HL-60 (cell line): ENCODE measurements at regions not wholly inside any gene's neighbourhood (a gene's known extent, or its start where the extent isn't known, plus 50 kb on each side); places are given as distances from the start of the nearest gene placed in this dataset.
"Not testable (repeated sequence)": the region's sequence is repeated elsewhere in the genome, so short reads cannot be mapped to it uniquely, and the experiment has no call there.

Source experiments
- DNase-seq, 2 experiments: peaks; one replicate each; pipeline ENCODE4 v3.0.0-alpha.2; 2010 to 2020; ENCODE audit warnings: low read depth in 1 of 2, low spot score in 1 of 2
- H3K27ac ChIP-seq: fragments of 250-450 bp; sonication (Bioruptor Pico); replicated peaks from 2 replicates; pipeline ENCODE4 v1.5.1; 2020; ENCODE audit warnings: mild to moderate bottlenecking, moderate library complexity
- H3K27me3 ChIP-seq: fragments of 250-450 bp; sonication (Bioruptor Pico); 2 replicates; pipeline ENCODE4 v1.5.1; 2021; ENCODE audit warnings: mild to moderate bottlenecking, moderate library complexity; ENCODE audit not compliant: insufficient read depth, poor library complexity, severe bottlenecking
- H3K4me3 ChIP-seq: replicated peaks from 2 replicates; pipeline ENCODE4 v1.5.1; 2011; ENCODE audit warnings: mild to moderate bottlenecking, control low read depth, low read length; ENCODE audit not compliant: insufficient read depth
- GABPA ChIP-seq: IDR thresholded peaks from 2 replicates; pipeline ENCODE4 v1.6.1; 2012; ENCODE audit warnings: low read depth
- POLR2AphosphoS5 ChIP-seq: IDR thresholded peaks from 2 replicates; pipeline ENCODE4 v1.6.1; 2012; ENCODE audit warnings: low read depth
- SPI1 ChIP-seq: IDR thresholded peaks from 2 replicates; pipeline ENCODE4 v1.6.1; 2012; ENCODE audit warnings: low read depth, mild to moderate bottlenecking, borderline replicate concordance
- TF ChIP-seq, protein P1 (sequence below): IDR thresholded peaks from one replicate; pipeline ENCODE4 v1.5.1; 2011; ENCODE audit warnings: low read length, control low read depth, inconsistent platforms; ENCODE audit not compliant: insufficient read depth
- TF ChIP-seq, protein P2 (sequence below): IDR thresholded peaks from 2 replicates; pipeline ENCODE4 v1.6.1; 2012; ENCODE audit warnings: low read depth; ENCODE audit not compliant: insufficient replicate concordance

DNA sequence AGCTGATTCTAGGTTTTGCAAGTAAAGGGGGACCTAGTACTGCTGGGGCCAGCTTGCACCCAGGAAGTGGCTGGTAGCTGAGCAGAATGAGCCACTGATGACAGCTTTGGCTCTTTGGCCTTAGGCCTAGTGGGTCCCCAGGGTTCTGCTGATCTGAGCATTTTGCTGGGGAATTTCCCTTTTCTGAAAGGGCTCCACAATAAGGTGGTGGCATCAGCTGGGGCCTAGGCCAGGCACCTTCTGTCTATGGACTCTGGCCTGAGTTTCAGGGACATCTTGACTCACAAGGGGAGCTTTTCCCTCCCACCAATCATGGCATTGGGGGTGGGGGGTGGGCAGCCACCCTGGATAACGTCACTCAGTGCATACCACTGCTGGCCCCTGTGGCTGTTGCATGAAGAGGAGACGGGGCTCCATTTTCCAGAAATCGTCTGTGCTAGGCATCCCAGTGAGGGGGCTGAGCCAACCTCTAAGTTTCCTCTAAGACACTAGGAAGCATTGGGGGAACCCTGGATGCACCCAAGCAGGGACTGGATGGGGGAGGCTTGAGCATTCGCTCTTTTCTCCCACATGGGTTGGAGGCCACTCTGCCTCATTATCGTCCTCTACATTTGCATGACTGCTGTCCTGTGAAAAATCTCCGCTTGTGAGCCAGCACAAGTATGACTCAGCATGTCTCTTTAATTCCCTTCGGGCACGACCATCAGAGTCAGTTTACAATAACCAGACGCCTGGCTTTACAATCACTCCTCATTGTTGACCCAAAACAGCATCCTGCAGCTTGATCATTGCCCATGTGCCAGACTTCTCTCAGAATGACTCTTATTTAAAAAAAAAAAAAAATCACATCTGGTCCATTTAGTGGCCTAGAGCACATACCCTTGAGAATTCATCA lies 145.0 kb upstream of the THY1 start:
- Histone ChIP-seq H3K27ac (no peak overlapping the region), H3K4me3 (no peak overlapping the region), H3K27me3 (no peaks in the 10 kb centered on the region)
- no peak for DNase-seq
- no peak for TF ChIP-seq GABPA
- TF ChIP-seq, protein P1, sequence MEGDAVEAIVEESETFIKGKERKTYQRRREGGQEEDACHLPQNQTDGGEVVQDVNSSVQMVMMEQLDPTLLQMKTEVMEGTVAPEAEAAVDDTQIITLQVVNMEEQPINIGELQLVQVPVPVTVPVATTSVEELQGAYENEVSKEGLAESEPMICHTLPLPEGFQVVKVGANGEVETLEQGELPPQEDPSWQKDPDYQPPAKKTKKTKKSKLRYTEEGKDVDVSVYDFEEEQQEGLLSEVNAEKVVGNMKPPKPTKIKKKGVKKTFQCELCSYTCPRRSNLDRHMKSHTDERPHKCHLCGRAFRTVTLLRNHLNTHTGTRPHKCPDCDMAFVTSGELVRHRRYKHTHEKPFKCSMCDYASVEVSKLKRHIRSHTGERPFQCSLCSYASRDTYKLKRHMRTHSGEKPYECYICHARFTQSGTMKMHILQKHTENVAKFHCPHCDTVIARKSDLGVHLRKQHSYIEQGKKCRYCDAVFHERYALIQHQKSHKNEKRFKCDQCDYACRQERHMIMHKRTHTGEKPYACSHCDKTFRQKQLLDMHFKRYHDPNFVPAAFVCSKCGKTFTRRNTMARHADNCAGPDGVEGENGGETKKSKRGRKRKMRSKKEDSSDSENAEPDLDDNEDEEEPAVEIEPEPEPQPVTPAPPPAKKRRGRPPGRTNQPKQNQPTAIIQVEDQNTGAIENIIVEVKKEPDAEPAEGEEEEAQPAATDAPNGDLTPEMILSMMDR, result no peak
- no peak for TF ChIP-seq POLR2AphosphoS5
- TF ChIP-seq SPI1, result no peak

GRCh38 chr11:119566319-119566718 lies 143.3 kb upstream of the THY1 start:
- TF ChIP-seq SPI1, result no peak
- TF ChIP-seq, protein P1, result no peak
- TF ChIP-seq, protein P2, sequence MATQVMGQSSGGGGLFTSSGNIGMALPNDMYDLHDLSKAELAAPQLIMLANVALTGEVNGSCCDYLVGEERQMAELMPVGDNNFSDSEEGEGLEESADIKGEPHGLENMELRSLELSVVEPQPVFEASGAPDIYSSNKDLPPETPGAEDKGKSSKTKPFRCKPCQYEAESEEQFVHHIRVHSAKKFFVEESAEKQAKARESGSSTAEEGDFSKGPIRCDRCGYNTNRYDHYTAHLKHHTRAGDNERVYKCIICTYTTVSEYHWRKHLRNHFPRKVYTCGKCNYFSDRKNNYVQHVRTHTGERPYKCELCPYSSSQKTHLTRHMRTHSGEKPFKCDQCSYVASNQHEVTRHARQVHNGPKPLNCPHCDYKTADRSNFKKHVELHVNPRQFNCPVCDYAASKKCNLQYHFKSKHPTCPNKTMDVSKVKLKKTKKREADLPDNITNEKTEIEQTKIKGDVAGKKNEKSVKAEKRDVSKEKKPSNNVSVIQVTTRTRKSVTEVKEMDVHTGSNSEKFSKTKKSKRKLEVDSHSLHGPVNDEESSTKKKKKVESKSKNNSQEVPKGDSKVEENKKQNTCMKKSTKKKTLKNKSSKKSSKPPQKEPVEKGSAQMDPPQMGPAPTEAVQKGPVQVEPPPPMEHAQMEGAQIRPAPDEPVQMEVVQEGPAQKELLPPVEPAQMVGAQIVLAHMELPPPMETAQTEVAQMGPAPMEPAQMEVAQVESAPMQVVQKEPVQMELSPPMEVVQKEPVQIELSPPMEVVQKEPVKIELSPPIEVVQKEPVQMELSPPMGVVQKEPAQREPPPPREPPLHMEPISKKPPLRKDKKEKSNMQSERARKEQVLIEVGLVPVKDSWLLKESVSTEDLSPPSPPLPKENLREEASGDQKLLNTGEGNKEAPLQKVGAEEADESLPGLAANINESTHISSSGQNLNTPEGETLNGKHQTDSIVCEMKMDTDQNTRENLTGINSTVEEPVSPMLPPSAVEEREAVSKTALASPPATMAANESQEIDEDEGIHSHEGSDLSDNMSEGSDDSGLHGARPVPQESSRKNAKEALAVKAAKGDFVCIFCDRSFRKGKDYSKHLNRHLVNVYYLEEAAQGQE, result no peak
- Histone ChIP-seq H3K27me3 (no peaks in the 10 kb centered on the region), H3K4me3 (no peak overlapping the region), H3K27ac (no peak overlapping the region)
- no peak for DNase-seq

DNA sequence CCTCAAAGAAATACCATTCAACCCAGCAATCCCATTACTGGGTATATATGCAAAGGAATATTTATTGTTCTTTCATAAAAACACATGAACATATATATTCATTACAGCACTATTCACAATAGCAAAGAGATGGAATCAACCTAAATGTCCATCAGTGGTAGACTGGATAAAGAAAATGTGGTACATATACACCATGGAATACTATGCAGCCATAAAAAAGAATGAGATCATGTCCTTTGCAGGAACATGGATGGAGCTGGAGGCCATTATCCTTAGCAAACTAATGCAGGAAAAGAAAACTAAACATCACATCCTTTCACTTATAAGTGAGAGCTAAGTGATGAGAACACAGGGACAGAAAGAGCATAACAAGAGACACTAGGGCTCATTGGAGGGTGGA lies 142.7 kb upstream of the THY1 start:
- H3K27me3 ChIP-seq, DNase-seq, H3K4me3 ChIP-seq, H3K27ac ChIP-seq: not testable (repeated sequence)

GRCh38 chr11:119560961-119561360 lies 138.0 kb upstream of the THY1 start:
- TF ChIP-seq GABPA, result no peak
- TF ChIP-seq, protein P1, result no peak
- TF ChIP-seq, protein P2, result no peak
- no peak for TF ChIP-seq SPI1
- no peak for TF ChIP-seq POLR2AphosphoS5
- DNase-seq, result no peak
- Histone ChIP-seq H3K27me3 (no peaks in the 10 kb centered on the region), H3K4me3 (no peak overlapping the region), H3K27ac (no peak overlapping the region)
